GM18499 (cell line): ENCODE measurements at regions not wholly inside any gene's neighbourhood (a gene's known extent, or its start where the extent isn't known, plus 50 kb on each side); places are given as distances from the start of the nearest gene placed in this dataset.
"Not testable (repeated sequence)": the region's sequence is repeated elsewhere in the genome, so short reads cannot be mapped to it uniquely, and the experiment has no call there.

Source experiments
- ATAC-seq: cut with Tn5 transposase; IDR thresholded peaks from one replicate; pipeline ENCODE4 v1.9.1; 2021; ENCODE audit warnings: moderate number of reproducible peaks; ENCODE audit not compliant: insufficient read depth, unreplicated experiment

DNA sequence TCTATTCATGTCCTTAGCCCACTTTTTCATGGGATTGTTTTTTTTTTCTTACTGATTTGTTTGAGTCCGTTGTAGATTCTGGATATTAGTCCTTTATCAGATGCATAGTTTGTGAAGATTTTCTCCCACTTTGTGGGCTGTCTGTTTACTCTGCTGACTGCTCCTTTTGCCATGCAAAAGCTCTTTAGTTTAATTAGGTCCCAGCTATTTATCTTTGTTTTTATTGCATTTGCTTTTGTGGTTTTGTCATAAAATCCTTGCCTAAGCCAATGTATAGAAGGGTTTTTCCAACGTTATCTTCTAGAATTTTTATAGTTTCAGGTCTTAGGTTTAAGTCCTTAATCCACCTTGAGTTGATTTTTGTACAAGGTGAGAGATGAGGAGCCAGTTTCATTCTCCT, 358.9 kb downstream of the ADAMTS20 start:
- not testable (repeated sequence) for ATAC-seq

DNA sequence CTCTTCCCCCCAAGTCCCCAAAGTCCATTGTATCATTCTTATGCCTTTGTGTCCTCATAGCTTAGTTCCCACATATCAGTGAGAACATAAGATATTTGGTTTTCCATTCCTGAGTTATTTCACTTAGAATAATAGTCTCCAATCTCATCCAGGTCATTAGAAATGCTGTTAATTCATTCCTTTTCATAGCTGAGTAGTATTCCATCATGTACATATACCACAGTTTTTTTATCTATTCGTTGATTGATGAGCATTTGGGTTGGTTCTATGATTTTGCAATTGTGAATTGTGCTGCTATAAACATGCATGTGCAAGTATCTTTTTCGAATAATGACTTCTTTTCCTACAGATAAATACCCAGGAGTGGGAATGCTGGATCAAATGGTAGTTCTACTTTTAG, 359.6 kb downstream of the ADAMTS20 start:
- ATAC-seq, result not testable (repeated sequence)

DNA sequence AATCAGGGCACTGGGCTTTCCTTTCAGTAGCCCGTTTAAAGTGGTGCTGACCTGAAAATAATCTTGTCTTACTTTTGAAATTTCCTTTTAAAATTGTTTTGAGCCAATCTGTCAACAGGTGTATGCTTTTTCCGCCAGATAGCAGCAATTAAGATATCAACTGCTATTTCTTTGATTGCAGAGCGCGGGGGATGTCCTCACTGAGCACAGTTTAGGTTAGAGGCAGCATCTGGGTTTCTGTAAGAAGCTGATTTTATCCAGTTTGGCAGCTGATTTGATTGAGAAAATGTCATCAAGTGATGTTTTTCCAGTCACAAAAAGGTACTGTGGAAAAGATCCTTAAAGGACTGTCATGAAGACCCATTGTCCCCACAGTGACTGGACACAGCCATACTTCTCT, 371.8 kb downstream of the ADAMTS20 start:
- no peak for ATAC-seq

DNA sequence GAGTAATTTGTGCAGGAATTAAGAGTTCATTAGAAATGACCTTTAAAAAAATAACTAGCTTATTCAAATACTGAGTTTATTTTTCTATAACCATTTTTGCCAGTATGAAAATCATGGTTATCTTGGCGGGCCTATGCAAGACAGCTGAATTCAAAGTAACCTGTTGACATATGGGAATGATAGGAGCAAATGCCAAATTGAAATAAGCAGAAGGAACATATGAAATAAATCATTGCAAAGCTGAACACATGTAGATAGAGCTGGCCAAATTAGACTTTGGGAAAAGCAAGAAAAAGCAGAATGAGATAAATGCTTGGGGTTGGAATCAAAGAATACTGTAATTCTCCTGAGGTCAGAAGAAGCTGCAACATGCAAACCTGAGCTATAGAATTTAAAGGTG, 372.5 kb downstream of the ADAMTS20 start:
- ATAC-seq, result no peak

DNA sequence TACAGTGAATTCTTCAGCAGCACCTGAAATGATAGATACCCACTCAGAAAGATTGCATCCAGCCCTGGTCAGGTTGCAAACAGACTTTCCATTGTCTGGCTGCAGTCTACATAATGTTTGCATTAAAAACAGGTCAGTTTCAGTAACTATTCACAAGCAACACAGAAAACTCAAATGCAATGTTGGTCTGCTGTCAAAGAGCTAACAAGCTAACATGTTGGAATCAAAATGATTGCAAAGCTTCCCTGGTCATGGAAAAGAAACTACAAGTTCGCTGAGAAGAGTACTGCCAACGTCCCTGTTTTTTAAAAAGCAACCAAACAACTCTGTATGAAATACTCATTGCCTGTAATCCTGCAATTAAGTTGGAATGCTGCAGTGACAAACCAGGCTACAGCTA, 374.7 kb downstream of the ADAMTS20 start:
- ATAC-seq, result no peak

DNA sequence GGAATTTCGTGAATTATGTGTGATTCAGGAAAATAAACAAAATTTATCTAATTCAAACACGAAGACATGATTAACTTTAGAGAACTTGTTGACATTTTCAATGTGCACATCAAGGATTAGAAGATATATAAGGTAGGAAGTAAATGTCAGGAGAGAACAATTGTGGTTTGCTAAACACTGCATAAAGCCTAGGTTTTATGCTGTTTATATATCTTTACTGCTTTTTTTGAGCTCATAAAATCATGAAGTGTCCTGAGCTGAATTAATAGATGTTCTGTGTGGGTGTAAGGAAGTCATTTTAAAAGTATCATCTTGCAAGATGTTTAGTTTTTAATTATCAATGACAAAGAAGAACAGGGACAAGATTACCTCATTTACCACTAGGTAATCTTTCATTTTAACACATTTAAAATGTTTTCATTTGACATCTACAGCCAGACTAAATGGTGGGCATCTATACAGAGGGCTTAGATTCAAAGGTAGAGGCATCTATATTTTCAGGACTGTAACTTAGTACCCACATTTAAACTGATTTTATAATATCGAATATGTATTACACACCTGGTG, 382.8 kb downstream of the ADAMTS20 start:
- no peak for ATAC-seq

DNA sequence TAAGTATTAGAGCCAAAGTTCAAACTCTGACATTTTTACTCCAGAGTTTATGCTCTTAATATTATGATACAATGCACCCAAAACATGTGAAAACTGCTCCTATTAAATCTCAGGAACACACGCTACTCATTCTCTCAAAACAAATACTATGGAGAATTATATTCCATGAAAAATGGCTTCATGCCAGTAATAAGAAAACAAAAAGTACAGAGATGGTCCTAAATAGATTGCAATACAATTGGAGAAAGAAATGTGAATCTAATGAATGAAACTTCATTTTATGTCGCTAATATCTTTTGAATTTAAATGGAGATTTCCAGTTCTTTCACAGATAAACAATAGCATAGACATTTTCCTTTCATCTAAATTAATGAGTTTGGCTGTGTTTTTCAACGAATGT, 384.3 kb downstream of the ADAMTS20 start:
- ATAC-seq, result no peak

DNA sequence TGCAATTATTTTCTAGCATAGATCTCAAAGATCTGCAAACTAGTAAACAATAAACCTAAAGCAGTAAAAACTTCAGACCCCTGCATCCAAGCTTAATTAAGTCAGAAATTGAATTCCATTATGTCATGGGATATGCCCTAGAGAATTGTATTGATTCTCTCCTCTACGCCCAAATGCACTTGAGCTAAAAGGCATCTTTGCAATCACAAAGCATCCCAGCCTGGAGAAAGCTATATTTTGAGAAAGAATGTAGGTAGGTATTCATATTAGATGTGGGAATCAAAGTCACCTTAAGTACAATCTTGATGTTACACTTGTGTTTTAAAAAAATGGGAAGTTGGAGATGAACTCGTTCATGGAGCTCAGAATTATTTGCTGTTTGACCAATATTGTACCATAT, 386.7 kb downstream of the ADAMTS20 start:
- ATAC-seq, result no peak

DNA sequence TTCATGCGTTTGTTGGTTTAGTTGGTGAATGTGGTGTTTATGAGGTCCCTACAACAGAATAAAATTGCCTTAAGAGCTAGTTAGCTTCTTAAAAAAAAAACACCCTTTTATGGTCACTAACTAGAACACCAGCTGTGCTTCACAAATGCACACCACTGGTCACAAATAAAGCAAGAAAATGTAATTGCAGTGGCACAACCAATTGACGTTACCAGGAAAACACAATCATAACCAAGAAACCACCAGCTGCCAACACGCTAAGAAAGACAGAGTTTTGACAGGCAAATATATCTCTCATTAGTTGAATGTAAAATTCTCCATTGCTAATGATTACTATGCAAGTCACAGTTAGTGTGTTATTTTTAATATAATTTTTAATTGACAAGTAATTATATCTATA, 389.9 kb downstream of the ADAMTS20 start:
- no peak for ATAC-seq

DNA sequence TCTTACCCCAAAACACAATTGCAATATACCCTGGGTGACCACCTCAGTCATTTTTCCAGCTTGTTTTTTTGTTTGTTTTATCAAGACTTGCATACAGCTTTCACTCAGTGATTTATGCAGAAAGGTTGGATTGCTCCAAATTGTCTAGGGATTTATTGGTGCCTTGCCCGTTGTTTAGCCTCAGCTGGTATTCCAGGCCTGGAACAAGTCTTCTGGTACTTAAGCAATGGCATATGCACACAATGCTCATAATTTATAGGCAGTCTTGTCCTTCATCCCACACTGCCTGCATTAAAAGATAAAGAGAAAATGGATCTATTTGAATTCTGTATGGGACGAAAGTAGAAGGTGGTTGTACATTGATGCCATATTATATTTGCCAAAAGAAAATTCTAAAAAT, 392.5 kb downstream of the ADAMTS20 start:
- ATAC-seq, result no peak

DNA sequence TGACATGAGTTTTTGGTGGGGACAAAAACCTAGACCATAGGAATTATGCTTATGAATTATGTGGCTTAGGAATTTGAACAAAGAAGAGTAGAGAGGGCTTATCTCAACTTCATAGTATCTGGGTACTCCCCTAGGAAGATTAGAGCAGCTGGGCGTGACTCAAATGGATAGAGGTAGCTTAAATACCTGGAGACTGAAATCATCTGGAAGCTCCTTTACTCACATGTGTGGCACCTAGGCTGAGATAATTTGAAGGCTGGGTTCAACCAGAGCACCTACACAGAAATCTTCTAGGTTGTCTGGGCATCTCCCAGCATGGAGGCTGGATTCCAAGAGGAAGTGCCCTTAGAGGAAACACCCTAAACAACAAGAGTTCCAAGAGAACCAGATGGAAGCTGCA, 393.9 kb downstream of the ADAMTS20 start:
- no peak for ATAC-seq

DNA sequence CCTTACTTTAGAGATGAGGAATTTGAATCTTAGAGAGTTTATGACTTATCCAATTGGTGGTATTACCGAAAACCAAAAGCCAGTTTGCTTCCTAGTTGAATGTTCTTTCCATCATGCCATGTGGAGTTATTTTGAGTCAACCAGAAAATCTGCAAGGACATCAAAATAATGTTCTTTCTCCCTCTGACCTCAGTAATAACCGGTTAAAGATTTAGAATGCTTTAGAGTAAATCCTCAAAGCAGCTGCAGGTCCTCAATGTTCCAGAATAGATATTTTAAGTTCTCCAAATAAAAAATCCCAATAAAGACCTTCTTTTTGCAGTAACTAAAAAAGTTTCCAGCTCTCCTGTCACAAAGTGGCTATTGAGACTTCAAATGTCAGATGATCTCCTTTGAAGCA, 396.6 kb downstream of the ADAMTS20 start:
- ATAC-seq, result no peak

DNA sequence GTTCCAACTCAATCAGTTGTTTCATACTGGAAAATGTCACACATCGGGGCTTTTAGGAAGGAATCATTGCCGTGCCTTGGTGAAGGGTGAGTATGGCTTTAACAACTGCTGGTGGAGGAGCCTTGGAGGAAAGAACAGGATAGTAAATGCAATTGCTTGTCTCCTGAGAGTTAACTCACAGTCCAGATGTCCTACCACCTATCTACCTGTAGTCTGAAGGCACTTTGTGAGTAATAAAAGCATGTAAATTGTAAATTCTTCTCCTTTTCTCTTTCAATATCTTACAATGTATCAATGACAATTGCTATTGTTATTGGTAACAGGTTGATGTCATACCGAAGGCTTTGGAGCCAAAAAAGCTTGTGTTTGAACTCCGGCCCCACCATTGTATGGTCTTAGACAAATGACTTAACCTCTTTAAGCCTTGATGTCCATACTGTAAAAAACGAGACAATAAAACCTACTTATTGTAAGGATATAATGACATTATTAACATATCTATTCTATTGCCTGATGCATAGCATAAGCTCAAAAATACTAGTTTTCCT, 397.4 kb downstream of the ADAMTS20 start:
- no peak for ATAC-seq

DNA sequence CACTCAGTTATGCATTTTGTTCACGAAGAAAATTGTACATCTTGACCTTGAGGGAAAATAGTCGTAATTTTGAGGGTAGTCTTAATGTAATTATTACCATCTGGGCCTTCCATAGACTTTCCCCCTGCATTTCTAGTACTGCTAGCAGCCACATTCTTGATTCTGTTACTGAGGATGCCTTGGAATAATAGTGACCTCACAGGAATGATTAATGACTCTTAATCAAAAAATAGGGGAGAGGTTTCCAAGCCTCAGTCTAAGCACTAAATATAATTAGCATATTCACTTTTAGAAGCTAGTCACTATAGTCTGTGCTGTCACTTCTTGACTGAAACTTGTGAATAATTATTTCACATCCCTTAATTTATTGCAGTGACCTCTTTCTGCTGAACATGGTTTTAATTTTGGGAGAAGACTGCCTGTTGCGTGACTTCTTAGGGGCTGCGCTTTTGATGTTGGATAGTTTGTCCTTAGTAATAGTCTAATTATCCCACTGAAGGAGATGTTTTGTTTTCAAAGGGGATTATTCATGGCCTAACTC, 400.5 kb downstream of the ADAMTS20 start:
- ATAC-seq, result no peak

DNA sequence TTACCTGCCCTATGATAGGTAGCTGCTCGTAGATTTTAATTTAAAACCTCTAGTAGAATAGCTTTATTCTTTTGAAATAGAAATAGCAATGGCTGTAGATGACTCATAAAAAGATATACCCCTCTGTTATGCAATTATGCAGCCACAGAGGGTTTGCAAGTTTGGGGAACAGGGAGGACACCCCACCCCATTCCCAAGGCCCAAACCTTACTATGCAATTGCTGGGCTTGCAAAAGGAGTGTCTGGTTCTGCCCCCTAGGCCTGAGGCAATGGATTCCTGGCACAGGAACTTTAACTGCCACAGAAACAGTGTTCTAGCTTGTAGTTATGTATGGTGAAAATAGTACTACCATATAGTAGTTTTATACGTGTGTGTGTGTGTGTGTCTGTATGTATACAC, 403.3 kb downstream of the ADAMTS20 start:
- ATAC-seq, result no peak

DNA sequence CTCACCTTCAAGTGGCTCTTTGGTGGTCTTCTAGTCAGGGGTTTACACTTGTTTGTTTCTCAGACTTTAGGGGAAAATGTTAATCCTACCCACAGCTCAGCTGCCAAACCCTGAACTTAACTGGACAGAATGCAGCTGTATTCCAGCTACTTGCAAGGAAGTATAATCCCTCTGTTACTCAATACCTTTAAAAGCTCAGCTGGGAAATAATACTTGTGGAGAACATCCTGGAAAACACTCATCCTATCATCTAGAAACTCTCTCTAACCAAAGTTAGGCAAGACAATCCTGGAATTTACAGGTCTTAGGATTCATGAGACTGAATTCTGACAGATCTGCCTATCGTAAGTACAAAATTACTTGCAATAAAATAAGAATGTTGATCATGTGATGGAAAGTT, 404.1 kb downstream of the ADAMTS20 start:
- no peak for ATAC-seq

DNA sequence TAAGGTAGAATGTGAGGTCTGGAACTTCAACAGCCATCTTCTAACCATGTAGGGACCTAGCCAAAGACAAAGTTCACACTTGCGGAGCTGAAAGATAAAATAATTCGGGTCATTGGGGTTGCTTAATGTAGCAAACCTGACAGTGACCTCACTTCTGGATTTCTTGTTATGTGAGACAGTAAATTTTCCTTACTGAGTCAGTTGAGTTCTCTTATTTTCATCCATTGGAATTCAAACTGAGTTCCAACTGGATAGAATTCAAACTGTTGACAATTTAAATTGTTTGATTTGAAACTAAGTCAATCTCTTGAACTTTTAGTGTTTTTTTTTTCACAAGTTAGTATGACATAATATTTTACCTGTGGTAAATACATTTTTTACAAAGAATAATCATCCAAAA, 406.5 kb downstream of the ADAMTS20 start:
- no peak for ATAC-seq

DNA sequence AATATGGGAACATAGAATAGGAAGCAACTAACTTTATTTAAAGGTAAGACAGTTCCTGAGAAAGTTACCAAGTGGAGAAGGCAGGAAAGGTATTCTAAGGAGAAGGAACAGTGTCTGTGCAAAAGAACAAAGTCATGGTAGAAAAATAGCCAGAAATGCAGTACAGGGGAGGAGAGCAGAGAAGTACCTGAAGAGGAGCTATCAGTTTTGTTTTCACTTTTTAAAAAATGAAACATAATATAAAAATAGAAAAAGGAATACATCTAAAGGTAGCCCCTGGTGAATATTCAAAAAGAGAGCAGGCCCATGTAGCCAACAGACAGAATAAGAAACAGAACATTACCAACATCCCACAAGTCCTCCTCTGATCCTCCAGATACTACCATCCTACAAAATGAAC, 408.7 kb downstream of the ADAMTS20 start:
- no peak for ATAC-seq

DNA sequence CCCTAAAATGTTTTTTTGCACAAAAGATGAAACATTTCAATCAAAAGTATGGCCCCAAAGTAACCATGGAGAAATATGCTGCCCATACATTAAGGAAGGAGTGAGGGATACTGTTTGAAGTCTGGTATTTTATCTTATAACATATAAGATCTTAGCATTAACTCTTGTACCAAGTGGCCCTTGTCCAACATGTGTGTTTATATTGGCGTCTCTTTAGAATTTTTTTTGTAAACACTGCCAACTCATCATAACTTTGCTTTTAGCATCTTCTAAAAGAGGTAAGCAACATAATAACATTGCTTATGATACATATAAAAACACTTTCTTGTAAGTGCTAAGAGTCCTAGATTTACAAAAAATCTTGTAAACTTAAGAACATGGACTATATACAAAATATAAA, 419.7 kb downstream of the ADAMTS20 start:
- no peak for ATAC-seq

DNA sequence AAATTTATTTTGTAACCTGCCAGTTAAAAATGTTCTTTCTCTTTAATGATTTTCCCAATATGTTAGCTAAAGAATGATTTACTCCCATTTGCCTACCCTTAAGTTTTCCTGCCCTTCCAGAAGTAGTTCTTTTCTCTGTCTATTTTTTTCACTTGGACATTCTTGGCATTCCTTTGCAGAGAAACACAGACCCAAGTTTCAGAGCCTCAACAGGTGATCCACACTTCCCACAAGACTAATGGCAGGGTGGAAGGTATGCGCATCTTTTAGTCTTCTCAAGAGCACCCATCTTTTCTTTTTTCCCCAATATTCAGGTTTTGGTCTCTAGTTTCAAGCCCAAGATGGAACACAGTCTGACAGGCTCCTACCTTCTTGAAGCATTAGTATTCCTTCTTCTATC, 420.7 kb downstream of the ADAMTS20 start:
- ATAC-seq, result no peak

DNA sequence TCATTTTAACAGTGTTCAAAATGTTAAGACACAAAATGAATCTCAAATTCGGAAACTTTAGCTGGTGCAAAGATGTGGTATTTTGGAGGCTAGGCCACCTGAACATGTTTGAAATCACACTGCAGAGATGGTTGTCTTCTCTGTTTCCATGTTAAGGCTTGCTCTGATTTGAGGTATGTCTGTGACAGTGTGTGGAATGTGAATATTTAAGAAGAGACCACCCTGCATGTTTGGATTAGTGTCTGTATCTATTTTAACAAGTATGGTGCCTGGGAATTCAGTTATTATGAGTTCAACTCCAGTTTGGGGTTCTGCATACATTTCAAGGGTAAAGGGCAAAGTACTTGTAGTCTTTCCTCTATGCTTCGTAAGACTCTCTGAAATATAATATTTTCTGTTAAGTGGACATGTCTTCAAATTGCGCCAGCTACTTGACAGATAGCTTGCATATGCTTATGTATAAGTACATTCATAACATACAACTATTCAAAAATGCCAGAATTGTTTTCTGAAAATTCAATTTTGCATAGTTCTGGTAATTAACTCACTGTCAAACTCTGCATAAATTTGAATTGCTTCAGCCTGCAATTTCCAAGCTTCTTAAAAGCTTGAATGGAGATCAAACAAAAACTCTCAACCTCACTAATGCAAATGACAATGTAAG, 424.0 kb downstream of the ADAMTS20 start:
- ATAC-seq, result no peak
